ENCODE measurements at regions not wholly inside any gene's neighbourhood (a gene's known extent, or its start where the extent isn't known, plus 50 kb on each side); places are given as distances from the start of the nearest gene placed in this dataset.

DNA sequence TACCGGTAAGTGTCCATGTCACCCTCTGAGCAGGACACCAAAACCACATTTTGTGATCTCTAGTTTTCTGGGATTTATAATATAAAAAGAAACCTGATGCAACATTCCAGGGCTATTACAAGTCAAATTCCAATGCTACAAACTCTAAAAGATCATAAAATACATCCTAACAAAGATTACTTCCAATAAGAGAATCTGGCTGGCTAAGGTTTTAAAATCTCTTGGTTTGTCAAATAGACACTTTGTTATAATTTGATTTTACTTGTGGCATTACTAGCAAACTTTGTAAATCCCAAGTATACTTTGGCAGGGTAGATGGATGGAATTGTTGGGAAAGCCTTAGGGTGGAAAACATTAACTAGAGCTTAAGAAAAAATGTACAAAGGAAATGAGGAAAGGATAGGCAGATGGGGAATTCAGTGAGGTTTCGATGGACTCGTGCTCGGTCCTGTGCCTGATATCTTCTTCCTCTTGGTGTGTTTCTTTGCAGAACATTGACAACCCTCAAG, 74.0 kb upstream of the POMP start:
- TF ChIP-seq, protein P1, sequence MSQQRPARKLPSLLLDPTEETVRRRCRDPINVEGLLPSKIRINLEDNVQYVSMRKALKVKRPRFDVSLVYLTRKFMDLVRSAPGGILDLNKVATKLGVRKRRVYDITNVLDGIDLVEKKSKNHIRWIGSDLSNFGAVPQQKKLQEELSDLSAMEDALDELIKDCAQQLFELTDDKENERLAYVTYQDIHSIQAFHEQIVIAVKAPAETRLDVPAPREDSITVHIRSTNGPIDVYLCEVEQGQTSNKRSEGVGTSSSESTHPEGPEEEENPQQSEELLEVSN (IDR thresholded peaks at IDR 0.05) = no peak
- TF ChIP-seq EZH2 (IDR thresholded peaks at IDR 0.05; ENCODE audit: low read depth, low read length, severe bottlenecking) (no peak), RAD21 (IDR thresholded peaks at IDR 0.05 in 1 of 2, conservative IDR thresholded peaks at IDR 0.05 in 1 of 2; ENCODE audit: low read depth in 2 of 2, low read length in 2 of 2) (no peak), TAF1 (IDR thresholded peaks at IDR 0.05; ENCODE audit: low read depth, low read length) (no peak), SIN3A (conservative IDR thresholded peaks at IDR 0.05 in 1 of 2, IDR thresholded peaks at IDR 0.05 in 1 of 2; ENCODE audit: low read depth in 1 of 2, low read length in 2 of 2) (no peak), CHD2 (IDR thresholded peaks at IDR 0.05; ENCODE audit: low read length) (no peak), TCF12 (IDR thresholded peaks at IDR 0.05; ENCODE audit: low read depth, low read length) (no peak), POLR2A (IDR thresholded peaks at IDR 0.05; ENCODE audit: control extremely low read depth in 1 of 2, low read depth in 2 of 2, low read length in 2 of 2) (no peak), JUND (IDR thresholded peaks at IDR 0.05; ENCODE audit: low read length) (no peak), JUN (IDR thresholded peaks at IDR 0.05; ENCODE audit: low read depth, low read length) (no peak)
- TF ChIP-seq, protein P2, sequence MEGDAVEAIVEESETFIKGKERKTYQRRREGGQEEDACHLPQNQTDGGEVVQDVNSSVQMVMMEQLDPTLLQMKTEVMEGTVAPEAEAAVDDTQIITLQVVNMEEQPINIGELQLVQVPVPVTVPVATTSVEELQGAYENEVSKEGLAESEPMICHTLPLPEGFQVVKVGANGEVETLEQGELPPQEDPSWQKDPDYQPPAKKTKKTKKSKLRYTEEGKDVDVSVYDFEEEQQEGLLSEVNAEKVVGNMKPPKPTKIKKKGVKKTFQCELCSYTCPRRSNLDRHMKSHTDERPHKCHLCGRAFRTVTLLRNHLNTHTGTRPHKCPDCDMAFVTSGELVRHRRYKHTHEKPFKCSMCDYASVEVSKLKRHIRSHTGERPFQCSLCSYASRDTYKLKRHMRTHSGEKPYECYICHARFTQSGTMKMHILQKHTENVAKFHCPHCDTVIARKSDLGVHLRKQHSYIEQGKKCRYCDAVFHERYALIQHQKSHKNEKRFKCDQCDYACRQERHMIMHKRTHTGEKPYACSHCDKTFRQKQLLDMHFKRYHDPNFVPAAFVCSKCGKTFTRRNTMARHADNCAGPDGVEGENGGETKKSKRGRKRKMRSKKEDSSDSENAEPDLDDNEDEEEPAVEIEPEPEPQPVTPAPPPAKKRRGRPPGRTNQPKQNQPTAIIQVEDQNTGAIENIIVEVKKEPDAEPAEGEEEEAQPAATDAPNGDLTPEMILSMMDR (IDR thresholded peaks at IDR 0.05; ENCODE audit: control extremely low read depth in 1 of 3, insufficient read depth in 1 of 3, low read depth in 1 of 3, low read length in 3 of 3) = no peak
- TF ChIP-seq, protein P3, sequence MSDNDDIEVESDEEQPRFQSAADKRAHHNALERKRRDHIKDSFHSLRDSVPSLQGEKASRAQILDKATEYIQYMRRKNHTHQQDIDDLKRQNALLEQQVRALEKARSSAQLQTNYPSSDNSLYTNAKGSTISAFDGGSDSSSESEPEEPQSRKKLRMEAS (IDR thresholded peaks at IDR 0.05) = no peak
- TF ChIP-seq, protein P4, sequence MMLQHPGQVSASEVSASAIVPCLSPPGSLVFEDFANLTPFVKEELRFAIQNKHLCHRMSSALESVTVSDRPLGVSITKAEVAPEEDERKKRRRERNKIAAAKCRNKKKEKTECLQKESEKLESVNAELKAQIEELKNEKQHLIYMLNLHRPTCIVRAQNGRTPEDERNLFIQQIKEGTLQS (IDR thresholded peaks at IDR 0.05; ENCODE audit: insufficient read depth, low read depth, low read length) = no peak
